GM19351 (cell line): ENCODE measurements at regions not wholly inside any gene's neighbourhood (a gene's known extent, or its start where the extent isn't known, plus 50 kb on each side); places are given as distances from the start of the nearest gene placed in this dataset.

Experiments
- ATAC-seq: cut with Tn5 transposase; IDR thresholded peaks from one replicate; pipeline ENCODE4 v1.9.1; 2021; ENCODE audit warnings: mild to moderate bottlenecking, moderate library complexity; ENCODE audit not compliant: unreplicated experiment

DNA sequence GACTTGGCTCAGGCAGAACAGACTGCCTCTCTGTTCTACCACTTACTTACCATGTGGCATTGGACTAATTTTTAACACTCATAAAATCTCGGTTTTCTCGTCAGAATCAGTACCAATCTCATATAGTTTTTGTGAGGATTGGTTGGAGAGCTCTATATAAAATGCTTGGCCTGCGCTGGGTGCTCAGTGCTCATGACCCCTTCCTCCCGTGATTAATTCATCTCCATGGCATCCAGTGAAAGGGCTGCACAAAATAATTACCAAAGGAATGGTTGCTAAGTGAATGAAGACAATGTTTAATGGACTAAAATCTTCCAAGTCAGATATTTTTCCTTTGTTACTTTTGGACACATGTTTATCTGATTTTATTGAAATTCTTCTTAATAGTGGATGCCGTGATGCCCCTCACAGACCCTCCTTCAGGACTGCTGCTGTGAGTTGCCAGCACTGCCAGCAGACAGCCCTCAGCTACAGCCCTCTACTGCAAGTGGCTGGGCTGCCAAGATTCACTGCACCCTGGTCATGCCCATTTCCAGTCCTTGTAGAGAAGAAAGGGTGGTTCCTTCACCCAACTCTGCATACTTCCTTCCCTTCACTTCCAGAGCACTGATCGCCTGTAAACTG, 436.5 kb downstream of the LMO4 start:
- no peak for ATAC-seq

DNA sequence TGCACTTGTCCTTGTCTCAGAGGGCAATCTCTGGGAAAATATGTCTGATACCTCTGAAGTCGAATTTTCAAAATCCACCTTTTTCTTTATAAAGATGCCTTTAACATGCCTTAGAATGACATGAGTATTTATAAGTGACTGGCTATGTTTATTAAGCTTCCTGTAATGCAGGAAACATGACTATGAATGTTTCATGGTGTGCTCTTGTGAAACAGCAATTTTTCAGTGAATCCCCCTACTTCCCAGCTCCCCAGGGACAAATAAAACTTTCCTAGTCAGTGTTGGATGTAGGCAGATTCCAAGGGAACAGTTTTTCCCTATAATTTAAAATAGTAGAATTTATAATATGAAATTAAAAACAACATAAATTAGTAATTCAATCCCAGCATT, 437.0 kb downstream of the LMO4 start:
- no peak for ATAC-seq

DNA sequence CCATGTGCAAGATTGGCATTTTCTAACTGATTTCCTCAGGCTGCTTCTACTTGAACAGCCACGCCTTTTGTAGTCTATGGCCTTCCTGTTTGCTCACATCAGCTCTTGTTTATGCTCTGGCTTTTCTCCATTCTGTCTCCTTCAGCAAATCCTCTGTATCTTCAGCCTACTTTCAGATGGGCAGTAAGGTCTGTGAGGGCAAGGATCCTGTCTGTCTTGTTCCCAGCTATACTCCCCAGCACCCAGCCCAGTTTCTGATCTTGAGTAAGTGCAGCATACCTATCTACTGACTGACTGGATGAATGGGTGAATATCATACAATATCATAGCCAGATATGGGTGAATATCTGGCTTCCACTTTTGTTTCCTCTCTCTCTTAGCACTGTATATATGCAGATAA, 438.1 kb downstream of the LMO4 start:
- no peak for ATAC-seq

DNA sequence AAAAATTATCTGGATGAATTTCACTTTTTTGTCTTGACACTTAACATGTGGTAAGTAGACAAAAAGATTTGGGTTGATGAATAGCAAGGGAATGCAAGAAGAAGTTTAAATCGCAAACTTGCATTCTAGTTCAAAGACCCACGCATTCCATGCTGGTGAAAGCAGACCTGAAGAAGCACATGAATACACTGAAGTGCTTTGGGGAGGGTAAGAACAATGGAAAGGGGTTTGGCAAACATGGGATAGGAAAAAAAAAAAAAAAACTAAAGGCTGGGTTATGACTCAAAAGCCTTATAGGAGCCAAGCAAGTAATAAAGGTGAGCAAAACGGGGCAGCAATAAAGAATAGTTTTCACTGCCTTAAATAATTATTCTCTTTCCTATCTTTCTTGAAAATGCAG, 450.2 kb downstream of the LMO4 start:
- no peak for ATAC-seq

- ATAC-seq: no peak
These were observed 452.9 kb downstream of the LMO4 start for GRCh38 chr1:87781554-87781953.

DNA sequence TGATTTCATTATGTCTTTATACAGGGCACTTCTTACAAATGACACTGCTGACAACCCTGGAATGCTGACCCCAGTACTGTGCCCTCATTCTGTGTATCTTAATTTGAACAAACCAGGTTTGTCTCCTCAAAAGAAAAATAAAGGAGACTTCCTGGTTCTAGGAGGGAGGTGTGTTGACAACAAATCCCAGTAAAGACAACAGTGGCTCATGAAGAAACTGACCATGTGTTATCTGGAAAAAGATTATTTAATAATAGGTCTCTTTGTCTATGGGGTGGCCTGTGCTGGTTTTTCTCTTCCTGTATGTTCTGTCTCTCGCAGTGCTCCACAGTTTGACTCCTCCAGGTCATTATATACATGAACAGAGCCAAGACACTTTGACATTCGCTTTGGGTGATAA, 454.6 kb downstream of the LMO4 start:
- ATAC-seq: no peak

DNA sequence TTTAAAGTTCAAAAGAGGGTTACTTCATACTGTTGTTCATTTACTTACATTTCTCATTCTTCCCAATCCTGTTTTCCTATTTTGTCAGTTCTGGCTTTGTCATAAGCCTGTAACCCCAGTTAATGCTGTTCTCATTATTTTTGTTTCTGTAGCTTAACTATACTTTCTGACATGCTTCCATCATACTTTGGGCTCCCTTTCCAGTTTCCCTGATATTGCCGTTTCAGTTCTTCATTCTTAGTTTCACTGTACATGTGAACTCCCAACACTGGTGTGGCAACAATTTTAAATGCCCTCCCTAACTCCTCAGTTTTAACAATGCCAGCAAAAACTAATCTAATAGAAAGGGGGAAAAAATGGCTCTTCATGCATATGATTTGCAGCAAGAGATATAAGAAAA, 456.7 kb downstream of the LMO4 start:
- ATAC-seq: no peak

GRCh38 chr1:87786229-87786628, 457.5 kb downstream of the LMO4 start:
- no peak for ATAC-seq

- ATAC-seq: no peak
These were observed 458.3 kb downstream of the LMO4 start for GRCh38 chr1:87786861-87787545.

DNA sequence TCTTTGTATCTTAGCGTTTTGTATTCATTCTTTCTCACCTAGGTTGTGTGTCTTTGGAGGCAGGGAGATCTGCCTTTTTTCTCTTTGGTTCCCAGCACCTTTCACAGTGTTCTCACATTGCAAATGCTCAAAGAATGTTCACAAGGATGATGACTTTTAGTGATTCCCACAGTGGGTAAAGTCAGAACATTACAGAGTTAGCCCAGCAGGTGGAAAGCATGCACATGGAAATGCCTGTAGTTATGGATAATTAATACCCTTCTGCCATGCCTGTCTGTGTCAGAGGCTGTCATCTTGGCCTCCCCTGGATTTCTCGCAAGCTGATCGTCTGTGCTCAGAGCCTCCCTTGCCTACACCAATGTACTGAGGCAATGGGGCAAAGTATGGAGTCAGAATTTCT, 458.9 kb downstream of the LMO4 start:
- ATAC-seq: no peak

DNA sequence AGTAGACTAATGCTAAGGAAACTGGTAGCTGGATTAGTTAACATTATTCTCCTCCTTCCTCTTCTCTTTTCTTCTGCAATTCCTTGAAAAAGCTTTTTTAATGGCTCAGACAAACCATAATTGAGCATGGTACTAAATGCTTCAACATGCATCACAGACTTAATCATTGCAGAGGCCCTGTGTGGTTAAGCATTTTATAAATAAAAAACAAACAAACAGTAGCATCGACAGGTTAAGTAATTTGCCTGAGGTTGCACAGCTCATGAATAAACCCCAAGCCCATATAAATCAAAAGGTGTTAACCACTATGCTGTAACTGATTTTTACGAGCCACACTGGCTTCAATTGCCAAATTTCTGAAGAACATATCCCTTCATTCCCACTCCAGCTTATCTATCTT, 462.1 kb downstream of the LMO4 start:
- ATAC-seq: no peak

DNA sequence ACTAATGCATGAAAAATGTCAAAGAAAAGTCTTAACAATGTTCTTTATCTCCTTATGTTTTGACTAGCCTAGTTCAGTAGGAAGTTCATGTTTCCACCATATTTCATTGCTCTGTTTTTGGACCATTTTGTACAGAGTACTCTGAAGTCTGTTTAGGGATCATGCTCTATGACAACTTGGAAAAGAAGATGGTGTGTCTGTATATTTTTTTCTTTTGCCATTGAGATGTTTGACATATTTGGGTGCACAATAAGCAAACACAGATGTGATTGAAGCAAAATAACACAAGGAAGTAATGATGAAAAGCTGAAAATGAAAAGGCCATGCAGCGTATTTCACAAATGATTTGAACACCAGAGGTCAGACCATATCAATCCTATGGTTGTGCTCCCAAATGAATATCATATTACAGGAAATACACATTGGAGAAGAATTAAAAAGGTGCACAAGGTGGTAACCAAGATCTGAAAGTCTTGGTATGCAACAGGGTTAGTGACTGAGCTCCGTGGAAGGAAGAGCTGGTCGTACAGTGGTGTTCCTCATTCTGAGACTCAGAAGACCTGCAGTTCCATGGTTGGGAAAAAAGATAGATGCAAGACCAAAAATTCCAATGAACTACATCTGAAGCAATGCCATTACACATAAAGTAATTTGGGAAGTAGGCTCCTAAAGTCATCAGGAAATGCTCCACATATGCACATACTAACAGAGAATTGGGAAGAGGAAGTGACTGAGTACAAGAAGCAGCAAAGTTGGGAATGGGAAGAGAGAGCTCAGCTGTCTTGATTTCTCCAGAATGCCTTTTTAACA, 463.5 kb downstream of the LMO4 start:
- no peak for ATAC-seq

DNA sequence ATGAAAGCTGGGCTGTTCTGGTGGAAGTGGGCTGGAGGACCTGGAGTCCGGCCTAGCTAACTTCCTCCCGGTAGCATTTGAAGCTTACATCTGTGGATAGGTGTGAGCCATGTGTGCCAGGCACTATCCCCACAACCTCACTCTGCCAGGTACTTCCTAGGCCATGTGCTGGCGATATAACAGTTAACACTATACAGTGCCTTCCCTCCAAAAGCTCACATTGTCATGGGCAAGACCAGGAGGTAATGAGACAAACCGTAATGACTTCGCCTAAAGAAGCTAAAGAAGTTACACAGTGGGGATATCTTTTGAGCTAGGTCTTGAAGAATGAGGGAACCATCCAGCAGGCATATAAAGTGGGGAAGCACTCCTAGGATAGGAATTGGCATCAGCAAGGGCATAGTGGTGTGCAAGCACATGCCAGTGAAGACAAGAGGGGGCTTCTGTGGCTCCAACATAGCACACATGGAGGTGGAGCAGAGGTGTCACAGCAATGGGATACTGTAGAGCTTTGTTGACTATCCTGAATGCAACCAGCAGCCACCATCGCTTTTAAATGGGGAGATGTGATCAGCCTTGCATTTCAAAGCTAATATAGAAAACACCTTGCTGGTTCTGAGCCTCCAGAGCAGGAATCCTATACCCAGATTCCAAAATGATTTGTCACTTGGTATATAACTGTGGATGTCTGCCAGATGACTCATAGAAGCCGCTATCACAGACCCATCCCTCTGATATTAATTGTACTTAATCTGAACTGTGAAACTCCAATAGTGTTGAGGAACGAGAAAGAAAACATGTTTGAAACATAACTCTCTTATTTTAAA, 466.3 kb downstream of the LMO4 start:
- no peak for ATAC-seq

GRCh38 chr1:87795615-87796337, 467.1 kb downstream of the LMO4 start:
- ATAC-seq: no peak

DNA sequence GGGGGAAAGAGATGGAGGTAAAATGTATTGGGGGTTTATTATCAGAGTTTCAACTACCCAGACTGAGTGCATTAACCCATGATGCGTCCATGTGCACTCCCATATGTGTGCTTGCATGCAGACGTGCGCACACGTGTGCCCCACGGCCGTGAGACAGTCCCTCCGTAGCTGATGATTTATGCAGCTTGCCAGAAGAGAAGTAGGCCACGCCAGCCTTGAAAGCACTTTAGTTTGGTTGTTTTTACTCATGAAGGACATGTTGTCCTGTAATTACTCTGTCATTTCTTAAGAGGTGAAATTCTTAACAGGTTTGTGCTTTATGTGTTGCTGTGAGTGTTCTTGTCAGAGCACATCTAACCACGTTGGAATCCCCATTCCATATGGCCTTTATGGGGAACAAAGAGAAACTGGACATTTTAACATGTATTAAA, 467.8 kb downstream of the LMO4 start:
- ATAC-seq: no peak

GRCh38 chr1:87799451-87799850, 470.8 kb downstream of the LMO4 start:
- ATAC-seq: no peak

- ATAC-seq: no peak
These were observed 471.3 kb downstream of the LMO4 start for GRCh38 chr1:87800006-87800405.

DNA sequence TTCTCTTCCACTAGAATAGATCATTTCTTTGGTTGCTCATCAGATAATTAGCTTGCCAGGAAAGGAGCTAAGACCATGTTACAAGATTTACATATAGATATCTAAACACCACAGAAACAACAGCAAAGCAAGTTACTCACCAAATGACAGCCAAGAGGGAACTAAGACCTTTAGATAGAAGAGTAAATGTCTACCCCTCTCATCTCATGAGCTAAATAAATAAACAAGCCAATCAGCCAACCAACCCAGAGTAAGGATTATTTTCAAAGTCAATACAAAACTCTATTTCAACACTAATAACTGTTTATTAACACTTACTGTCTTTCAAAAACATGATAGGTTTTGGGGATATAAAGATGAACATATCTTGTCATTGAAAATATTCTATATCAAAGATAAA, 474.7 kb downstream of the LMO4 start:
- no peak for ATAC-seq

DNA sequence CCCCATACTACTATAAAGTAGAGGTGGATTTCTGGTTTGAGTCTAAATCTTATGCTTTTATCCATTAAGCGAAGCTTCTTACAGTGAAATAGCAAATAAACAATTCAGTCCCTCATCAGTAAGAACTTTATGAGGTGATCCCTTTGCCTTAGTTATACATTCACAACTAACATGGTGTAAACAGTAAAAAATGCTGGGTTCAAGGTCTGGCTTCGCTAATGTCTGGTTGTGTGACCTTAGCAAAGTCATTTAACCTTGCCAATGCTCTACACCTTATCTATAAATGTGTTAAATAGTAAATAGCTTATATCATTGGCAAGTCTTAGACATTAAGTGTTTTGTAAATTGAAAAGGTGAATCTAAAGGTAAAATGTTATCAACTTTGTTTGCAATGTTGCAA, 475.4 kb downstream of the LMO4 start:
- no peak for ATAC-seq

- ATAC-seq: no peak
These were observed 477.1 kb downstream of the LMO4 start for GRCh38 chr1:87805666-87806378.
